Astrocyte of the cerebellum (primary cell): ENCODE measurements at regions not wholly inside any gene's neighbourhood (a gene's known extent, or its start where the extent isn't known, plus 50 kb on each side); places are given as distances from the start of the nearest gene placed in this dataset.

Experiments used
- DNase-seq: peaks from one replicate; pipeline ENCODE4 v3.0.0-alpha.2; 2011; ENCODE audit warnings: low read depth
- H3K4me3 ChIP-seq: 2 replicates; pipeline ENCODE4 v1.5.1; 2011; ENCODE audit warnings: mild to moderate bottlenecking, low read depth, low read length, moderate library complexity
- CTCF ChIP-seq: IDR thresholded peaks from 2 replicates; pipeline ENCODE4 v1.5.1; 2012; ENCODE audit warnings: low read length, low read depth, moderate library complexity, mild to moderate bottlenecking; ENCODE audit errors: missing control alignments
- in situ Hi-C: cut with HindIII; loops from 2 replicates; pipeline ENCODE4 v1.10.0; 2017; ENCODE audit warnings: low sequenced_read_pairs

GRCh38 chr1:177351361-177352108, 180.8 kb downstream of the BRINP2 start:
- in situ Hi-C loops = no loop called here
- H3K4me3 ChIP-seq = no peak overlapping the region
- DNase-seq = no peak
- no peak for TF ChIP-seq CTCF

- no peak for TF ChIP-seq CTCF
- no peak overlapping the region for H3K4me3 ChIP-seq
- in situ Hi-C loops = no loop called here
- DNase-seq = no peak
These were observed 176.1 kb downstream of the BRINP2 start for GRCh38 chr1:177346790-177347359.

- in situ Hi-C loops = no loop called here
- no peak for DNase-seq
- H3K4me3 ChIP-seq = no peak overlapping the region
- TF ChIP-seq CTCF = no peak
These were observed 172.7 kb downstream of the BRINP2 start for GRCh38 chr1:177343445-177343844.

GRCh38 chr1:177341773-177342172, 171.0 kb downstream of the BRINP2 start:
- no peak overlapping the region for H3K4me3 ChIP-seq
- TF ChIP-seq CTCF = no peak
- no peak for DNase-seq
- in situ Hi-C loops = no loop called here

GRCh38 chr1:177340601-177341067, 169.9 kb downstream of the BRINP2 start:
- no peak for DNase-seq
- in situ Hi-C loops = no loop called here
- H3K4me3 ChIP-seq = no peak overlapping the region
- TF ChIP-seq CTCF = no peak

GRCh38 chr1:177338376-177338775, 167.6 kb downstream of the BRINP2 start:
- H3K4me3 ChIP-seq = no peak overlapping the region
- in situ Hi-C loops = no loop called here
- TF ChIP-seq CTCF = no peak
- no peak for DNase-seq
